BJ (cell line): ENCODE measurements at regions not wholly inside any gene's neighbourhood (a gene's known extent, or its start where the extent isn't known, plus 50 kb on each side); places are given as distances from the start of the nearest gene placed in this dataset.

Experiments used
- CTCF ChIA-PET: fragments of 350-600 bp; formaldehyde crosslinking; extraction: SDS; loops from one replicate; lab custom pipeline; 2021; ENCODE audit warnings: antibody characterized with exemption, inconsistent platforms; lab: Yijun Ruan, JAX
- POLR2A ChIA-PET: fragments of 300-600 bp; sonication (Branson Sonifier 250); formaldehyde crosslinking; extraction: SDS; loops from one replicate; lab custom pipeline; 2021; ENCODE audit warnings: antibody characterized with exemption; lab: Charles Lee
- DNase-seq: peaks from one replicate; pipeline ENCODE4 v3.0.0-alpha.2; 2011; ENCODE audit warnings: low read depth
- H3K27me3 ChIP-seq: 2 replicates; pipeline ENCODE4 v1.6.0; 2011; ENCODE audit warnings: low read length; ENCODE audit not compliant: control insufficient read depth, insufficient read depth
- H3K36me3 ChIP-seq: 2 replicates; pipeline ENCODE4 v1.5.1; 2011; ENCODE audit warnings: low read length; ENCODE audit not compliant: control insufficient read depth, insufficient read depth
- H3K4me3 ChIP-seq: 2 replicates; pipeline ENCODE4 v1.5.1; 2011; ENCODE audit warnings: low read depth, mild to moderate bottlenecking, control low read depth, low read length
- TF ChIP-seq, protein P1 (sequence below): IDR thresholded peaks from 2 replicates; pipeline ENCODE4 v1.5.1; 2011; ENCODE audit warnings: low read depth, mild to moderate bottlenecking, control low read depth, inconsistent platforms, low read length, moderate library complexity; ENCODE audit not compliant: insufficient read depth

DNA sequence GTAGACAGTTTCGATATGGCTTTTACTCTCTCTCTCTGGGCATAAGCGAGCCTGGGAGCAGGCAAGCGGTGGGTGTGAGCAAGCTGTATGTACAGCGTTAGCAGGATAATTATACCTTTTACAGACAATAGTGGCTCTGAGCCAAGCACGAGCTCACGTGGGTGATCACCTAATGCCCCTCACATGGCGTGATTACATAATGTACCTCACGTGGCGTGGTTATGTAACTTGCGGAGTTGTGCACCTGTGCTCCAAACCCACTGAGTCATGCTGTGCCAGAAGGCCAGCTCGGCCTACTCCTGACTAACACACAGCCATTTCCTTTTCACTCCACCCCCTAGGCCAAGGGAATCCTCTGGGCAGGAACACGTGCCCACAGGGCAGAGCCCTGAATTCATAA lies 797.2 kb downstream of the EFNA5 start:
- POLR2A ChIA-PET: no interaction called here
- TF ChIP-seq, protein P1, sequence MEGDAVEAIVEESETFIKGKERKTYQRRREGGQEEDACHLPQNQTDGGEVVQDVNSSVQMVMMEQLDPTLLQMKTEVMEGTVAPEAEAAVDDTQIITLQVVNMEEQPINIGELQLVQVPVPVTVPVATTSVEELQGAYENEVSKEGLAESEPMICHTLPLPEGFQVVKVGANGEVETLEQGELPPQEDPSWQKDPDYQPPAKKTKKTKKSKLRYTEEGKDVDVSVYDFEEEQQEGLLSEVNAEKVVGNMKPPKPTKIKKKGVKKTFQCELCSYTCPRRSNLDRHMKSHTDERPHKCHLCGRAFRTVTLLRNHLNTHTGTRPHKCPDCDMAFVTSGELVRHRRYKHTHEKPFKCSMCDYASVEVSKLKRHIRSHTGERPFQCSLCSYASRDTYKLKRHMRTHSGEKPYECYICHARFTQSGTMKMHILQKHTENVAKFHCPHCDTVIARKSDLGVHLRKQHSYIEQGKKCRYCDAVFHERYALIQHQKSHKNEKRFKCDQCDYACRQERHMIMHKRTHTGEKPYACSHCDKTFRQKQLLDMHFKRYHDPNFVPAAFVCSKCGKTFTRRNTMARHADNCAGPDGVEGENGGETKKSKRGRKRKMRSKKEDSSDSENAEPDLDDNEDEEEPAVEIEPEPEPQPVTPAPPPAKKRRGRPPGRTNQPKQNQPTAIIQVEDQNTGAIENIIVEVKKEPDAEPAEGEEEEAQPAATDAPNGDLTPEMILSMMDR: no peak
- no peaks in the 10 kb centered on the region for H3K27me3 ChIP-seq
- H3K36me3 ChIP-seq: no peaks in the 10 kb centered on the region
- no peak for DNase-seq
- CTCF ChIA-PET: interaction anchor here (0.6 to 1.2 kb wide), 2 partner anchors 605 to 769 kb away, joined by 3 to 4 read pairs; no protein-coding TSS in a partner anchor
- no peak overlapping the region for H3K4me3 ChIP-seq

DNA sequence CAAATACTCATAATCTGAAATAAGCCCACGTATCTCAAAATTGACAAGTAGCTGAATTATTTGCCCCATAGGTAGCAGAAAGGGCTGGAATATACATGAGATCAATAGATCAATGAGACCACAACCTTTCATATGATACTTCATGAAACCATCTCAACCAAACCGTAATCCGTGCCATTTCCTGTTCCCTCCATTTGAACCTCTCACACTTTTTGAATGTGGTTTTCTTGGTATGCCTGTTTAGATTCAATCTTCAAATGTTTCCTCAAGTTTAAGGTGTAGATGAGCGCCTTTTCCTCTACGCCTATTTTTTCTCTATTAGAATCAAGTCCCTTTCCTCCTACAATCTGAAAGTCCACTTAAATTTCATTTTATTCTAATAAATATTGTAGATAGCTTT lies 805.5 kb downstream of the EFNA5 start:
- TF ChIP-seq, protein P1: no peak
- POLR2A ChIA-PET: no interaction called here

DNA sequence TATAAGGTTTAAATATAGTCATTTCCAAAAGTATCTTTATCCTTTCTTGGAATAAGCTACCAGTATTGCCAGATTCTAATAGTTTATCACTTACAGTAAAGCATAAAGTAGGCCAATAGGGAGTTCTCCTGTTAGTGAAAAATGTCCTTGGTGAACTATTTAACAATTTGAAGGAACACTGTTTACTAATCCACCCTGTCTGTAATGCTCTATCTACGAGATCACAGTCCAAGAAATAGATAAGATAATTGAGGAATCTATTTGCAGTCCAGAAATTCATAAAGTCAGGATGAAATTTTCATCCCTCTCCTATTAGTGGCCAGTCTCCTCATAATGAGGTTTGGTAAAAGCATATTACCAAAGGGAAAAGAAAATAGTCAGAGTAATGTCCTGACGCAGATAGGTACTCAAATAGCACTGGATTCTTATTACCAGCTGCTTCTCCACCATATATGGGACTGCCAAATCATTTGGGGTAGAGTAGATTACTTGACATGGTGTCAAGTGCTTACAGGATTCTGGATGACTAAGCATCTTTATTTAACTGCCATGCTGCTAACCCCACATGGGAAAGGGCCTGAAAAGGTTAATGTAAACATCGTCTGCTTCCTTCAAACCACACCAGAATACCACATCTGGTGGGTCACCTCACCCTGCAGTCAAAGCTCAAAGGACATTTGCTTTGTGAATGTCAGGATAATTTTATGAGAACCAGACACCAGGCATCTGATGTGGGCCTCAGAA lies 808.1 kb downstream of the EFNA5 start:
- TF ChIP-seq, protein P1: no peak
- Histone ChIP-seq H3K27me3 (no peaks in the 10 kb centered on the region), H3K4me3 (no peak overlapping the region), H3K36me3 (no peaks in the 10 kb centered on the region)
- CTCF ChIA-PET: no interaction called here
- no peak for DNase-seq
- POLR2A ChIA-PET: no interaction called here

More for the DNA sequence above, 805.5 kb downstream of the EFNA5 start:
- no peak overlapping the region for H3K4me3 ChIP-seq
- H3K36me3 ChIP-seq: no peaks in the 10 kb centered on the region
- no peaks in the 10 kb centered on the region for H3K27me3 ChIP-seq
- no peak for DNase-seq
- CTCF ChIA-PET: no interaction called here

DNA sequence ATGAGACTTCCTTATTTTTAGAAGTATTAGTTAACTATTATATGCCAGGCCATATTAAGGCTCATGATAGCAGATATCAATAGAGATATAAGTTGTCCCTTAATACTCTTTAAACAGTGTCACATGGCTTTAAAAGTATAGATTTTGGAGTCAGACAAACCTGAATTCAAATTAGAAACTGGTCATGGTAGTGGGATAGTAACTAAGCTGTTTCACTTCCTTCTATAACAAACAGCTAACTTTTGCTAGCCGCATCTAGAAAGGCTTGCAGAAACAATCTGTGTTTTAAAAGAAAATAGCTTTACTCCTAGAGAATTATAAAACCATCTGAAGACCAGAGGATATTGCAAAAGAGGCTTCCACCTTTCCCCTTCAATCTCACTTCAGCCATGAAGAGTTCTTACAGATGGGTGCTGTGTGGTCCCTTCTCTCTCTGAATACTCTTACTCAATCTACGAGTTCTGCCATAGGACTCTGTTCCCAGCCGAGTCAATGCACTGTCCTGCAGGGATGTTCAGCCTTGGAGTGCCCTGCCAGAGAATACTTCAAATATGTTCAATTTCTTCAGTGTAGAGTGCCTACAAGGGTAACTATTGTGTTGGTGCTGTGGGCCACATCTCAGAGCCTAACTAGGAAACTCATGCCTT lies 810.2 kb downstream of the EFNA5 start:
- CTCF ChIA-PET: no interaction called here
- Histone ChIP-seq H3K27me3 (no peaks in the 10 kb centered on the region), H3K4me3 (no peak overlapping the region), H3K36me3 (no peaks in the 10 kb centered on the region)
- POLR2A ChIA-PET: no interaction called here
- TF ChIP-seq, protein P1: no peak
- no peak for DNase-seq

DNA sequence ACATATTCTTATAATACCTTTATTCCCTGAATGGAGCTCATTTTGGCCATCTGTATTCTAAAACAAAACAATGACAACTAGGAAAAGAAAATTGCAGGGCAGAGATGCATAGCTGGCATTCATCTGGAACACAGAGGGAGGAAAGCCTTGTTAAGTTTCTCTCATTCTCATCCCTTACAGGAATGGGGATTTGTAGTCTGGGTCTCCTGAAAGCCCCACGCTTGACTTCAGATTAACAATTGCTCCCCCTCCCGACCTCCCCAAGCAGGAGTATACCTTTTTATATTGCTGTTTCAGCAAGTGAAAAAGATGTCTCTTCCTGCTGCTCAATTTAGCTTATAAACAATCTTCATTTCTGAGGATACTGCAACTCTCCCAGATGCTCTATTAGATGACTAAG lies 812.1 kb downstream of the EFNA5 start:
- ChIA-PET CTCF (no interaction called here), POLR2A (no interaction called here)
- H3K27me3 ChIP-seq: no peaks in the 10 kb centered on the region
- DNase-seq: no peak
- no peaks in the 10 kb centered on the region for H3K36me3 ChIP-seq
- TF ChIP-seq, protein P1: no peak
- H3K4me3 ChIP-seq: no peak overlapping the region
